ENCODE measurements at regions not wholly inside any gene's neighbourhood (a gene's known extent, or its start where the extent isn't known, plus 50 kb on each side); places are given as distances from the start of the nearest gene placed in this dataset.

DNA sequence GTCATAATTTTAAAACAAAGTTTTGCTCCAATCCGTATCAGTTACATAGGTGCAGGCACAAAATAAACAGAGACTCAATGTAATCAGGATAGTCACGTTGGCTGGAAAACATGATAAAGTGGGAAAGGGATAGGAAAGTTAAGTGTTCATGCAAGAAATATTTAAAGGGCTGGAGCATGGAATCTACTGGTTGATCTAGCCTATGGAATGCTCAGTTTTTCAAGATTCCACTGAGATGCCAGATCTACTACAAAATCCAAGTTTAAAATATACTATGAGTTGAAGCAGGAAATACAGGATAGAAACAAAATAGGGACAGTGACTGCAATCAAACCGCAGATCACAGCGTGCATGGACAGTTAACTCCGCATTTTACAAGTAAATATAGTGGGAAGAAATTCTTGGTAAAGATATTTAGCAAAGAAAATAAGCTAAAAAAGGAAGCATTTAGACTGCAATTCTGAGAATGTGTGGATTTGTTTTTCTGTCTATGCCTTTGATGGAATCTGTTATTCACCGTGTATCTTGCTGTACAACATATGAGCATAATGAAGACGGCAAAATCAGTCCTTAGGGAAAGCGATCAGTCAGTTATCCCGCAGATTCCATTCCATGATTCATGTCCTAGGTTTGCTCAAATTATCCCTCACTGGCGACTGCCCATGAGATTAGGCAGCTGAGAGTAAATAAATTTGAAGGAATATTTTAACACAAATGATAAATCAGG is 1044.3 kb downstream of the FLRT2 start:
- Mint-ChIP-seq H3K4me3 (peak overlapping the region in 1 of 4 donors; percentile 75), H3K27ac (no peak overlapping the region), H3K36me3 (peaks cover 2% of the 10 kb centered on the region), H3K27me3 (no peaks in the 10 kb centered on the region), H3K4me1 (no peaks in the 10 kb centered on the region), H3K9me3 (peaks cover 0 to 13% (median 2%) of the 10 kb centered on the region in 3 donors)

DNA sequence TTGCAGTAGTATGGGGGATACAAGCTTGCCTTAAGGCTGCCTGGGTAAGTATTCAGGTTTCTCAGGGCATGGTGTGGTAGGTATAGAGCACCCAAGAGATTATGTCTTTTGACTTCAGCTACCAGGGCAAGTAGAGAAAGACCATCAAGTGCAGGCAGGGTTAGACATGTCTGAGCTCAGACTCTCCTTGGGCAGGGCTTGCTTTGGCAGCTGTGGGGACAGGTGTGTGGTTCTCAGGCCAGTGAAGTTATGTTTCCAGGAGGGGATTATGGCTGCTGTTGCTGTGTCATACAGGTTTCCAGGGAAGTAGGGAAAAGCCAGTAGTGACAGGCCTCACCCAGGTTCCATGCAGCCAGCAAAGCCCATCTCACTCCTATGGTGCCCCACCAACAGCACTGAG is 1040.4 kb downstream of the FLRT2 start:
- Mint-ChIP-seq H3K4me3 (no peak overlapping the region), H3K27me3 (no peaks in the 10 kb centered on the region), H3K4me1 (no peaks in the 10 kb centered on the region), H3K9me3 (peaks cover 0 to 13% (median 2%) of the 10 kb centered on the region in 3 donors), H3K36me3 (no peaks in the 10 kb centered on the region), H3K27ac (no peak overlapping the region)

GRCh38 chr14:86543521-86543920 is 1013.6 kb downstream of the FLRT2 start:
- H3K9me3 Mint-ChIP-seq = peaks cover 0 to 4% (median 3%) of the 10 kb centered on the region in 3 donors
- no peaks in the 10 kb centered on the region for H3K36me3 Mint-ChIP-seq
- H3K27me3 Mint-ChIP-seq = no peaks in the 10 kb centered on the region
- no peak overlapping the region for H3K27ac Mint-ChIP-seq
- no peak overlapping the region for H3K4me3 Mint-ChIP-seq
- H3K4me1 Mint-ChIP-seq = no peaks in the 10 kb centered on the region

DNA sequence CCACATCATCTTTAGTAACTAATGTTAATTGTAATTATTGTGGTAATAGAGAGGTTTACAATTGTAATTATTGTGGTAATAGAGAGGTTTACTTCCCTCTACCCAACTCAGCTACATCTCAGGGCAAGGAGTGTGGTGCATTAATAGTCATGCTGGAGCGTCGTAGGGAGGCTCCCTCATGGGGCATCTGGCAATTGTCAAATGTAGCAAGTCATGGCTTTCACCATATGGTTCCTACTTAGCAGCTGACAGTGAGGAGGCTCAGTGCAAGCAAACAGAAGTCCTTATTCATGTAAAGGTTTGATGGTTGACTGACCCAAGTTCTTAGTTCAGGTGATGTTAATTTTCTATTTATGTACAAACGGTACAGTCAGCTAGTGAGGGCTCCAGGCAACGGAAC is 1012.0 kb downstream of the FLRT2 start:
- Mint-ChIP-seq H3K36me3 (no peaks in the 10 kb centered on the region), H3K4me1 (no peaks in the 10 kb centered on the region), H3K27ac (no peak overlapping the region), H3K27me3 (no peaks in the 10 kb centered on the region), H3K4me3 (no peak overlapping the region), H3K9me3 (peaks cover 0 to 4% (median 3%) of the 10 kb centered on the region in 3 donors)

DNA sequence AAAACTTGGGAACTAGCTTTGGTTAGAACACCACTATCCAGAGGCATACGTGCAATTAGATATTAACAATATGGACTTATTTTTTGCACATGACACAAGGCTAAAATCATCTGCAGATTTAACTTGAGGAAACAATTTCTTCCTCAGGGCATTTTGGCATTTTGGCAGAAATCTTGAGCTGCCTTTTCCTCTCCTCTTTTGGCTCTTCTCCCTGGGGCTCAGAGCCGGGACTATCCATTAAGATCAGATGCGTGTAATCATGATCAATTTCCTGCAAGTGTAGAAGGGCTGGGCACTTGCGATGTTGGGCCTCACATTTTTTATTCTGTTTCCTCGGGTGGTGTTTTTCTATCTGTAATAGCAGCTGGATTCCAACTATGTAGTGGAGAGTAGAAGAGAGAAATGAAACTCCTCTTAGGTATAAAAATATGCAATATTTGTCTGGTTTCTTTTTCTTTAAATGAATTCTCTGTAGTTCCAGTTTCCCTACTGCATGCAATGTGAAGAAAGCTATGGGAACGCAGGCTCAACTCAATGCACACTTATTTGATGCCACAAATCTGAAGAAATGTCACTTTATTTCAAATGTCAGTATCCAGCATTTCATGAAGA is 1010.8 kb downstream of the FLRT2 start:
- H3K27ac Mint-ChIP-seq = peak overlapping the region in 1 of 3 donors; percentile 28
- H3K9me3 Mint-ChIP-seq = peaks cover 0 to 5% (median 3%) of the 10 kb centered on the region in 3 donors
- H3K4me3 Mint-ChIP-seq = no peak overlapping the region
- no peaks in the 10 kb centered on the region for H3K4me1 Mint-ChIP-seq
- no peaks in the 10 kb centered on the region for H3K27me3 Mint-ChIP-seq
- no peaks in the 10 kb centered on the region for H3K36me3 Mint-ChIP-seq

- H3K4me1 Mint-ChIP-seq = no peaks in the 10 kb centered on the region
- H3K27ac Mint-ChIP-seq = no peak overlapping the region
- peaks cover 0 to 5% (median 0%) of the 10 kb centered on the region in 3 donors for H3K9me3 Mint-ChIP-seq
- H3K4me3 Mint-ChIP-seq = no peak overlapping the region
- no peaks in the 10 kb centered on the region for H3K27me3 Mint-ChIP-seq
- H3K36me3 Mint-ChIP-seq = no peaks in the 10 kb centered on the region
Observed at GRCh38 chr14:86539361-86540070, 1009.6 kb downstream of the FLRT2 start.

- no peak overlapping the region for H3K27ac Mint-ChIP-seq
- H3K36me3 Mint-ChIP-seq = no peaks in the 10 kb centered on the region
- no peaks in the 10 kb centered on the region for H3K27me3 Mint-ChIP-seq
- H3K4me3 Mint-ChIP-seq = no peak overlapping the region
- H3K9me3 Mint-ChIP-seq = peaks cover 2 to 4% (median 3%) of the 10 kb centered on the region in 3 donors
- H3K4me1 Mint-ChIP-seq = no peaks in the 10 kb centered on the region
Observed at GRCh38 chr14:86533834-86534233, 1003.9 kb downstream of the FLRT2 start.

DNA sequence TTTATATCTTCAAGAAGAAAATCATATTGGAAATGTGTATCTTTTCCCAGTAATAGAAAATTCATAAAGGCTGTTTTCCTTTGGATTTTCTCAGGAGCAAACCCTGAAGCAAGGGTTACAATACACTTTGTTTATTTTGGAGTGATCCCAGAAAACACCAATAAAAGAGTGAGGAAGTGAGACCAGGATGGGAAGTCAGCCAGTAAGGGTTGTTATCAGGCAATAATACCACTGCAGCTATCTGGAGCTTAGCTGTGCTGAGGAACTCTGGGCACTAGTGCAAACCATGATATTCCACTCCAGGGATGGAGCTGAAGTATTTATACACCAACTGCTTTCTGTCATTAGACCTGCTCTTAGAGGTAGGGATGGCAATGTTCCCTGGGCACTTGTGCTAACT is 1002.3 kb downstream of the FLRT2 start:
- Mint-ChIP-seq H3K4me3 (no peak overlapping the region), H3K4me1 (no peaks in the 10 kb centered on the region), H3K36me3 (no peaks in the 10 kb centered on the region)

DNA sequence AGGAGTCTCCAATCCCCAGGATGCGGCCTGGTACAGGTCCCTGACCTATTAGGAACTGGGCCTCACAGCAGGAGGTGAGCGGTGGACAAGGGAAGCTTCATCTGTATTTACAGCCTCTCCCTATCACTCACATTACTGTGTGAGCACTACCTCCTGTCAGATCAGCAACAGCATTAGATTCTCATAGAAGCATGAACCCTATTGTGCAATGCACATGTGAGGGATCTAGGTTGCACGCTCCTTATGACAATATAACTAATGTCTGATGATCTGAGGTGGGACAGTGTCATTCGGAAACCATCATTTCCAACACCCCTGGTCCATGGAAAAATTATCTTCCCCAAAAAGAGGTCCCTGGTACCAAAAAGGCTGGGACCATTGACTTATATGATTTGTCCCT is 1000.5 kb downstream of the FLRT2 start:
- H3K4me1 Mint-ChIP-seq = no peaks in the 10 kb centered on the region
- H3K27ac Mint-ChIP-seq = no peak overlapping the region
- no peaks in the 10 kb centered on the region for H3K36me3 Mint-ChIP-seq
- no peaks in the 10 kb centered on the region for H3K27me3 Mint-ChIP-seq
- H3K9me3 Mint-ChIP-seq = peaks cover 0 to 7% (median 4%) of the 10 kb centered on the region in 3 donors
- H3K4me3 Mint-ChIP-seq = no peak overlapping the region

More for the DNA sequence above, 1002.3 kb downstream of the FLRT2 start:
- H3K27me3 Mint-ChIP-seq = no peaks in the 10 kb centered on the region
- H3K27ac Mint-ChIP-seq = peak overlapping the region in 1 of 3 donors; percentile 85
- peaks cover 2 to 4% (median 4%) of the 10 kb centered on the region in 3 donors for H3K9me3 Mint-ChIP-seq

GRCh38 chr14:86527312-86527711 is 997.4 kb downstream of the FLRT2 start:
- no peaks in the 10 kb centered on the region for H3K36me3 Mint-ChIP-seq
- no peak overlapping the region for H3K4me3 Mint-ChIP-seq
- H3K9me3 Mint-ChIP-seq = peaks cover 0 to 7% (median 4%) of the 10 kb centered on the region in 3 donors
- no peak overlapping the region for H3K27ac Mint-ChIP-seq
- H3K27me3 Mint-ChIP-seq = no peaks in the 10 kb centered on the region
- H3K4me1 Mint-ChIP-seq = no peaks in the 10 kb centered on the region

- H3K27me3 Mint-ChIP-seq = no peaks in the 10 kb centered on the region
- no peak overlapping the region for H3K27ac Mint-ChIP-seq
- peaks cover 0 to 5% (median 4%) of the 10 kb centered on the region in 3 donors for H3K9me3 Mint-ChIP-seq
- H3K36me3 Mint-ChIP-seq = no peaks in the 10 kb centered on the region
- no peaks in the 10 kb centered on the region for H3K4me1 Mint-ChIP-seq
- no peak overlapping the region for H3K4me3 Mint-ChIP-seq
Observed at GRCh38 chr14:86525673-86526072, 995.7 kb downstream of the FLRT2 start.

GRCh38 chr14:86521843-86522242 is 991.9 kb downstream of the FLRT2 start:
- Mint-ChIP-seq H3K9me3 (peaks cover 3 to 9% (median 4%) of the 10 kb centered on the region in 3 donors), H3K27ac (no peak overlapping the region), H3K4me1 (no peaks in the 10 kb centered on the region), H3K4me3 (no peak overlapping the region), H3K27me3 (no peaks in the 10 kb centered on the region), H3K36me3 (no peaks in the 10 kb centered on the region)

GRCh38 chr14:86521031-86521730 is 991.2 kb downstream of the FLRT2 start:
- Mint-ChIP-seq H3K4me3 (no peak overlapping the region), H3K27me3 (no peaks in the 10 kb centered on the region), H3K4me1 (no peaks in the 10 kb centered on the region), H3K36me3 (no peaks in the 10 kb centered on the region), H3K9me3 (peaks cover 3 to 9% (median 4%) of the 10 kb centered on the region in 3 donors), H3K27ac (no peak overlapping the region)

GRCh38 chr14:86518298-86518697 is 988.4 kb downstream of the FLRT2 start:
- H3K27ac Mint-ChIP-seq = no peak overlapping the region
- H3K4me3 Mint-ChIP-seq = no peak overlapping the region

GRCh38 chr14:86515195-86515594 is 985.3 kb downstream of the FLRT2 start:
- H3K4me3 Mint-ChIP-seq = no peak overlapping the region
- no peaks in the 10 kb centered on the region for H3K36me3 Mint-ChIP-seq
- no peak overlapping the region for H3K27ac Mint-ChIP-seq
- H3K4me1 Mint-ChIP-seq = no peaks in the 10 kb centered on the region
- H3K27me3 Mint-ChIP-seq = no peaks in the 10 kb centered on the region
- H3K9me3 Mint-ChIP-seq = peaks cover 8 to 9% (median 9%) of the 10 kb centered on the region in 3 donors

More at GRCh38 chr14:86518298-86518697, 988.4 kb downstream of the FLRT2 start:
- Mint-ChIP-seq H3K36me3 (no peaks in the 10 kb centered on the region), H3K27me3 (no peaks in the 10 kb centered on the region), H3K9me3 (peaks cover 4 to 9% (median 6%) of the 10 kb centered on the region in 3 donors), H3K4me1 (no peaks in the 10 kb centered on the region)
